Stimulated activated CD4-positive, alpha-beta T cell treated with anti-CD3 and anti-CD28 coated beads, Interleukin-2, amount 100 ng/mL, for 4 hours (primary cell): ENCODE measurements at regions not wholly inside any gene's neighbourhood (a gene's known extent, or its start where the extent isn't known, plus 50 kb on each side); places are given as distances from the start of the nearest gene placed in this dataset.
"Not testable (repeated sequence)": the region's sequence is repeated elsewhere in the genome, so short reads cannot be mapped to it uniquely, and the experiment has no call there.

ENCODE experiments used
- DNase-seq: peaks from one replicate; pipeline ENCODE4 v3.0.0-alpha.2; 2020; ENCODE audit warnings: low read depth

DNA sequence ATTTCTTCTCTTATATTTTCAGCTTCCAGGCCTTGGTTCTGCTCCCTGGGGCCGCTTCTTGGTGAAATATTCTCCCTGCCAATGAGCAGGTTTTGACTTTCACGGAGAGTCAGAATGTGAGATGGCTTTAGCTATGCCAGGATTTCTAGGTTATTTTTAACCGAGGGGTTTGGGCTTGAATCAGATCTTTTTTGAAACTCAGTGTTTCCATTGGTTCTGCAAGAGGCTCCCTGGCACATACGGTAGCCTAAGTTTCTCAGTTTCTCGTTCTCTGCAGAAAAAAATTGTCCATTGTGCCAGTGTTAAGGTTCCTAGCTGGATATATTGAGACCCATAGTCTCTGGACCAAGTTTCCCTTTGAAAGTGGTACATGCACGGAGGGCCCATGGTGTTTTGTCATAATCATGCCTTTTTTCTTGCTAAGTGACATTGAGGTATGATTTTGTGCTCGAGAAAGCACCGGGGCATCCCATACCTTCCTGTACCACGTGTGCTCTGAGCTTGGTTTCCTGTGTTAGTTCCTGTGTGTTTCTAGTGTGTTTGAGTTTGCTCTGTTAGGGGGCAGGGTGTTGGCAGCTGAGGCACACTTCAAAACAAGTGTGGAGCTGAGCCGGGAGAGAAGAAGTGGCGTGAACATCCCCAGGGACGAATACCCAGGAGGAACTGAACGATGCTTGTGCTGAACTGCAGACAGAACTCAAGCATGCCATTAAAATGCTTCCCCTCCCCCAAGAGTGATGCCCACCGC lies 127.2 kb downstream of the HS3ST3B1 start:
- DNase-seq: peak; percentile 16

DNA sequence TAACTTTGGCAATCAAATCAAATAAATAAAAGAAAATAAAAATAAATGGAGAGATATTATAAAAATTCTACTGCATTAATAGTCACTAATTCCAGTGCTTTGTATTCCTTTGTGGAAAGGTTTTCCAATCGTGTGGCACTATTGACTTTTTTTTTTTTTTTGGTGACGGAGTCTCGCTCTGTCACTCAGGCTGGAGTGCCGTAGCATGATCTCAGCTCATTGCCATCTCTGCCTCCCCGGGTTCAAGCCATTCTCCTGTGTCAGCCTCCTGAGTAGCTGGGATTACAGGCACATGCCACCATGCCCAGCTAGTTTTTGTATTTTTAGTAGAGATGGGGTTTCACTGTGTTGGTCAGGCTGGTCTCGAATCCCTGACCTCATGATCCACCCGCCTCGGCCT lies 122.3 kb downstream of the HS3ST3B1 start:
- not testable (repeated sequence) for DNase-seq

DNA sequence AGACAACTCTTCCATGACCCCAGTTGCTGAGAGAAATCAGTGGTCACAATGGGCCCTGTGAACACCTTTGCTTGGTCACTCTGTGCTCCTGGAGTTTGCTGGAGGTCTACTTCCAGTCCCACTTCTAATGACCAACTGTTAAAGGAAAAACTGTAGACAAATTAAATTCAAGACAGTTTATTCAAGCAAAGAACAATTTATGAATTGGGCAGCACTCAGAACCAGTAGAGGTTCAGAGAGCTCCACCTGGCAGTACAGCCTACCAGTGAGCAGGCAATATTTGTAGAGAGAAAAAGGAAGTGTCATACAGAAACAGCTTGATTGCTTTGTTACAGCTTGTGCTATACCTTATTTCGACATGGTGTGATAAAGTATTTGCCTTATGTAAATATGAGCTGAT lies 116.5 kb downstream of the HS3ST3B1 start:
- DNase-seq: no peak

DNA sequence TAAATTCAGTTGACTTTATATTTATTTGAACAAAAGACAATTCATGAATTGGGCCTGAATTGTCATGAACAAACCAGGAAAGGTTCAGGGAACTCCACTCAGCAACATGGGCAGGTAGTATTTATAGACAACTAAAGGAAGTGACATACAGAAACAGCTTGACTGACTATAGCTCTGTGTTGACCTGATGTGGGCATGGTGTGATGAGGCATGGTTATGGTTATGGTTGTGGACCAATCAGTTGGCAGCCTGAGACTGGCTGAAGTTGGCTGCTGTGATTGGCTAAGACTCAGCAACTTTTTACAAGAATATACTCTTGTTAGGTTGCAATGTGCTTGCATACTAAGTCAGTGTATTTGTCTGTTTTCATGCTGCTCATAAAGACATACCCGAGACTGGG lies 108.4 kb downstream of the HS3ST3B1 start:
- DNase-seq: no peak

DNA sequence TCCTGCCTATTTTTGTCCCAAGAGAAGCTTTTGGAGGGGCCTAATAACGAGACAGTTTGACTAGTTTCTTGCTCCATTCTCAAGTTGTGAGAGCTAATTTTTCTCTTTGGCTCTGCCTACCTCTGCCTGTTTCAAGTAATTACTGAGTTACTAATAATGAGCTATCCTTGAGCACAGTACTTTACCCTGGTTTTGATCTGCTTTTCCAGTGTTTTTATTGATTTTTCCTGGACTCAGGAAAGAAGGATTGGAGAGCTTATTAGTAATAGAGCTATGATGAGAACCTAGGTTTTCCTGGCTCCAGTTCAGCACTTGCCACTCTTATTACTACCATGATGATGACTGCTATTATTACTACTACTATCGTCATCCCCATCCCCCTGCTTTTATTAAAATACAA lies 106.7 kb downstream of the HS3ST3B1 start:
- DNase-seq: no peak

DNA sequence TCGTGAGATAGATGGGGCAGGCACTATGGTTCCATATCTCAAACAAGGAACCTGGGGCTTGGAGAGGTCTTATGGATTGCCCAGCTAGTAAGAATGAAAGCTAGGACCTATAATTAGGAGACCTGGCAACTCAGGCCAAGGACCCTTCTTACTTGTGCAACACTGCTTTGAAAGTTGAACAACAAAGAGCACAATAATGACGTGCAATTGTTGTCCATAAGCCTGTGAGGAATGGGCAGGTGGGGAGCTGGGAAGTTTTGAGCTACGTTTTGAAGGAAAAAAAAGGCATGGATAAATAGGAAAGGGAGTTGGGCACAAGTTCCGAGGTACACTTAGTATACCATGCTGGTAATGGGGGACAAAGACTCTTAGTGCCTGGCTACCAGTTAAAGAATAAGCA lies 104.3 kb downstream of the HS3ST3B1 start:
- no peak for DNase-seq
